LNCaP clone FGC (cell line): ENCODE measurements at regions not wholly inside any gene's neighbourhood (a gene's known extent, or its start where the extent isn't known, plus 50 kb on each side); places are given as distances from the start of the nearest gene placed in this dataset.

Source experiments
- DNase-seq: peaks from one replicate; pipeline ENCODE4 v3.0.0-alpha.2; 2011; ENCODE audit warnings: low read depth
- H3K4me3 ChIP-seq: 2 replicates; pipeline ENCODE4 v1.5.1; 2011; ENCODE audit warnings: mild to moderate bottlenecking, low read depth, low read length, control low read depth
- TF ChIP-seq, protein P1 (sequence below): IDR thresholded peaks from 2 replicates; pipeline ENCODE4 v1.5.1; 2012; ENCODE audit warnings: mild to moderate bottlenecking; ENCODE audit not compliant: control insufficient read depth, insufficient read depth; ENCODE audit errors: extremely low read depth

DNA sequence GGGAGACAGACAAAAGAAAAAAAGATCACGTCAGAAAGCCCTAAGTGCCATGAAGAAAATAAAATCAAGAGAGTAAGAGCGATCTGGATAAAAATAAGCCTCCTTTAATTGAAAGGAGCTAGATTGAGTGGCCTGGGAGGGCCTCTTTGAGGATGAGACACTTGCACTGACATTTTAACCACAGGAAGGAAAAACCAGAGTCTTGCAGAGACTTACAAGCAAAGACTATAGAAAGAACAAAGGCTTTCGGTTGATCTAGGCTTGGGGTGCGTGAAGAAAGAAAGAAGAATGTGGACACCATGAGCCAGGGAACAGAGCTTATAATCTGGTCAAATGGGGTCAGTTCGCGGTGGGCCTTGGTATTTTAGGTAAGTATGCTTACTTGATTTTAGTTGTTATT is 342.7 kb downstream of the COG6 start:
- H3K4me3 ChIP-seq: no peak overlapping the region
- no peak for DNase-seq
- TF ChIP-seq, protein P1, sequence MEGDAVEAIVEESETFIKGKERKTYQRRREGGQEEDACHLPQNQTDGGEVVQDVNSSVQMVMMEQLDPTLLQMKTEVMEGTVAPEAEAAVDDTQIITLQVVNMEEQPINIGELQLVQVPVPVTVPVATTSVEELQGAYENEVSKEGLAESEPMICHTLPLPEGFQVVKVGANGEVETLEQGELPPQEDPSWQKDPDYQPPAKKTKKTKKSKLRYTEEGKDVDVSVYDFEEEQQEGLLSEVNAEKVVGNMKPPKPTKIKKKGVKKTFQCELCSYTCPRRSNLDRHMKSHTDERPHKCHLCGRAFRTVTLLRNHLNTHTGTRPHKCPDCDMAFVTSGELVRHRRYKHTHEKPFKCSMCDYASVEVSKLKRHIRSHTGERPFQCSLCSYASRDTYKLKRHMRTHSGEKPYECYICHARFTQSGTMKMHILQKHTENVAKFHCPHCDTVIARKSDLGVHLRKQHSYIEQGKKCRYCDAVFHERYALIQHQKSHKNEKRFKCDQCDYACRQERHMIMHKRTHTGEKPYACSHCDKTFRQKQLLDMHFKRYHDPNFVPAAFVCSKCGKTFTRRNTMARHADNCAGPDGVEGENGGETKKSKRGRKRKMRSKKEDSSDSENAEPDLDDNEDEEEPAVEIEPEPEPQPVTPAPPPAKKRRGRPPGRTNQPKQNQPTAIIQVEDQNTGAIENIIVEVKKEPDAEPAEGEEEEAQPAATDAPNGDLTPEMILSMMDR: no peak

GRCh38 chr13:40002016-40002415 is 346.6 kb downstream of the COG6 start:
- no peak for DNase-seq
- TF ChIP-seq, protein P1: no peak
- H3K4me3 ChIP-seq: no peak overlapping the region

- no peak overlapping the region for H3K4me3 ChIP-seq
- TF ChIP-seq, protein P1: no peak
These were observed 358.1 kb downstream of the COG6 start for GRCh38 chr13:40013554-40013953.

GRCh38 chr13:40016953-40017660 is 361.6 kb downstream of the COG6 start:
- TF ChIP-seq, protein P1: 0 out of 2 replicates have a peak, but pooled peaks have one; percentile 3
- no peak for DNase-seq

More at GRCh38 chr13:40013554-40013953, 358.1 kb downstream of the COG6 start:
- DNase-seq: no peak

GRCh38 chr13:40017662-40018262 is 362.3 kb downstream of the COG6 start:
- H3K4me3 ChIP-seq: no peak overlapping the region
- DNase-seq: no peak
- TF ChIP-seq, protein P1: no peak

More at GRCh38 chr13:40016953-40017660, 361.6 kb downstream of the COG6 start:
- H3K4me3 ChIP-seq: no peak overlapping the region

DNA sequence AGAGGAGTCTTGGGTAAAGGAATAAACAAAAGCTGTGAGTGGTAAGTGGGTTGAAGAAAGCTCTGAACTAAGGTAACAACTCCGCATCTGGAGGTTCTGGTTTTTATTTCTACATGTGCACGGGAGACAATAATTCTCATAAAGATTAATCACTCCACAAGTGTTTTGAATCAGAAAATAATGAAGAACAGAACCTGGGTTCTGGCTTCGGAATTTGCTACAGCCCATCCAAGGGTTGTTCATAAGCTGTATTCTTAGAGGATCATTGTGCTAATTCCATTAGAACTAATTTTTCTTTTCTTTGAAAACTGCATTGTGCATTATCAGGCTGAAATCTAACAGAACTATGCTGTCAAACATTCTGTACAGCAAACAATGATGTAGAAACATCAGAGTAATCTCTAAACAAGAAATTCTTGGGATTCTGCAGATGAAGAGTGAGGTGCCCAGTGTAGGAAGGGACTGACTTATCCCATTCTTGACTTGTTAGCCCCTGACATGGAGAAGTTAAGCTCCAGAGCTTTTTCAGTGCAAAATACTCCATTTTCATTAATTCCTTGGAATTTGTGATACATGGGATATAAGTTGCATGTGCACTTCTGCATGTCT is 368.2 kb downstream of the COG6 start:
- TF ChIP-seq, protein P1: no peak
- no peak overlapping the region for H3K4me3 ChIP-seq
- no peak for DNase-seq
